ENCODE measurements at regions not wholly inside any gene's neighbourhood (a gene's known extent, or its start where the extent isn't known, plus 50 kb on each side); places are given as distances from the start of the nearest gene placed in this dataset.

GRCh38 chr5:107321906-107322305 is 348.8 kb downstream of the EFNA5 start:
- Histone ChIP-seq H3K4me3 (ENCODE audit: low read depth, low read length) (no peak overlapping the region), H3K27me3 (replicated peaks) (no peaks in the 10 kb centered on the region), H3K27ac (no peak overlapping the region), H3K36me3 (replicated peaks) (no peaks in the 10 kb centered on the region)
- no peak for DNase-seq
- TF ChIP-seq, protein P1, sequence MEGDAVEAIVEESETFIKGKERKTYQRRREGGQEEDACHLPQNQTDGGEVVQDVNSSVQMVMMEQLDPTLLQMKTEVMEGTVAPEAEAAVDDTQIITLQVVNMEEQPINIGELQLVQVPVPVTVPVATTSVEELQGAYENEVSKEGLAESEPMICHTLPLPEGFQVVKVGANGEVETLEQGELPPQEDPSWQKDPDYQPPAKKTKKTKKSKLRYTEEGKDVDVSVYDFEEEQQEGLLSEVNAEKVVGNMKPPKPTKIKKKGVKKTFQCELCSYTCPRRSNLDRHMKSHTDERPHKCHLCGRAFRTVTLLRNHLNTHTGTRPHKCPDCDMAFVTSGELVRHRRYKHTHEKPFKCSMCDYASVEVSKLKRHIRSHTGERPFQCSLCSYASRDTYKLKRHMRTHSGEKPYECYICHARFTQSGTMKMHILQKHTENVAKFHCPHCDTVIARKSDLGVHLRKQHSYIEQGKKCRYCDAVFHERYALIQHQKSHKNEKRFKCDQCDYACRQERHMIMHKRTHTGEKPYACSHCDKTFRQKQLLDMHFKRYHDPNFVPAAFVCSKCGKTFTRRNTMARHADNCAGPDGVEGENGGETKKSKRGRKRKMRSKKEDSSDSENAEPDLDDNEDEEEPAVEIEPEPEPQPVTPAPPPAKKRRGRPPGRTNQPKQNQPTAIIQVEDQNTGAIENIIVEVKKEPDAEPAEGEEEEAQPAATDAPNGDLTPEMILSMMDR (IDR thresholded peaks at IDR 0.05; ENCODE audit: low read depth, low read length, missing control alignments) = no peak
- in situ Hi-C loops (cut with HindIII; ENCODE audit: low pct_ligation_motif_present, low sequenced_read_pairs) = no loop called here

DNA sequence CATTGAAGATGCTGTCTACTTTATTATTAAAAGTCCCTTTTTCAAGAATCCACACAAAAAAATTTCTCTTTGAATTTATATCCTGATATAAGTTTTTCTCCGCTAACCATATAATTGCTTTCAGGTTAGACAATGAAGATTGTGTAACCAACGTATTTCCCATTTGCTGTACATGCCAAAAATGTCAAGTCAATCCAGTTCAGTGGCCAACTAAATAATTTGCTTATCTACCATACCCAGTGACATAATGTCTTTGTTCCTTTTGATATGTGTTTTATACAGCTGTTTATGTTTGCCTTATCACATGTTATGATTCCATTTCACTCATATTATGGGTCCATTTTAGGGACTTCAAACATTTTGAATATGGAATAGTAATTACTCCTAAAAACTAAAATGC is 349.9 kb downstream of the EFNA5 start:
- TF ChIP-seq, protein P1 (IDR thresholded peaks at IDR 0.05; ENCODE audit: low read depth, low read length, missing control alignments) = no peak
- Histone ChIP-seq H3K36me3 (replicated peaks) (no peaks in the 10 kb centered on the region), H3K4me3 (ENCODE audit: low read depth, low read length) (no peak overlapping the region), H3K27ac (no peak overlapping the region), H3K27me3 (replicated peaks) (no peaks in the 10 kb centered on the region)
- in situ Hi-C loops (cut with HindIII; ENCODE audit: low pct_ligation_motif_present, low sequenced_read_pairs) = no loop called here
- DNase-seq = no peak

DNA sequence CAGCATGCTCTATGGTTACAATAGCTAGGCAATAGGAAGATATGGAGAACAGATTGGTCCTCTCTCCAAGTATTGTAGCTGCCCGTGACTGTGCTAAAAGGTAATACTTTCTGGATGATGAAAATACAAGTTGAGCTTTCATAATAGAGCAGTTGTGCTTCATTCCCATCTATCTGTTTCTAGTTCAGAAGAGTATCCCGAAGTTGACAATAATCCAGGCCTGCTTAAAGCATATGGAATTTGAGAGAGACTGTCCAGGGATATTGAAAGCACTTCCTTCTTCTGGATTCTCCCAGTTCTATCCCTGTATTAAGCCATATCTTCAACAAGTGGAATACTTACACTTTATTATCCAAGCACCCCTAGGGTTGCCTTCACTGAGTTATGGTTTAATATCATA is 350.4 kb downstream of the EFNA5 start:
- no peak for DNase-seq
- TF ChIP-seq, protein P1 (IDR thresholded peaks at IDR 0.05; ENCODE audit: low read depth, low read length, missing control alignments) = no peak
- Histone ChIP-seq H3K27ac (no peak overlapping the region), H3K36me3 (replicated peaks) (no peaks in the 10 kb centered on the region), H3K4me3 (ENCODE audit: low read depth, low read length) (no peak overlapping the region), H3K27me3 (replicated peaks) (no peaks in the 10 kb centered on the region)
- in situ Hi-C loops (cut with HindIII; ENCODE audit: low pct_ligation_motif_present, low sequenced_read_pairs) = no loop called here

GRCh38 chr5:107319901-107320300 is 350.8 kb downstream of the EFNA5 start:
- Histone ChIP-seq H3K27ac (no peak overlapping the region), H3K4me3 (ENCODE audit: low read depth, low read length) (no peak overlapping the region), H3K27me3 (replicated peaks) (no peaks in the 10 kb centered on the region), H3K36me3 (replicated peaks) (no peaks in the 10 kb centered on the region)
- DNase-seq = no peak
- in situ Hi-C loops (cut with HindIII; ENCODE audit: low pct_ligation_motif_present, low sequenced_read_pairs) = no loop called here
- TF ChIP-seq, protein P1 (IDR thresholded peaks at IDR 0.05; ENCODE audit: low read depth, low read length, missing control alignments) = no peak

- H3K27ac ChIP-seq = no peak overlapping the region
- in situ Hi-C loops (cut with HindIII; ENCODE audit: low pct_ligation_motif_present, low sequenced_read_pairs) = no loop called here
- TF ChIP-seq, protein P1 (IDR thresholded peaks at IDR 0.05; ENCODE audit: low read depth, low read length, missing control alignments) = no peak
- H3K27me3 ChIP-seq (replicated peaks) = no peaks in the 10 kb centered on the region
- H3K4me3 ChIP-seq (ENCODE audit: low read depth, low read length) = no peak overlapping the region
- no peak for DNase-seq
- H3K36me3 ChIP-seq (replicated peaks) = no peaks in the 10 kb centered on the region
Measured at GRCh38 chr5:107314330-107314729, 356.4 kb downstream of the EFNA5 start.

DNA sequence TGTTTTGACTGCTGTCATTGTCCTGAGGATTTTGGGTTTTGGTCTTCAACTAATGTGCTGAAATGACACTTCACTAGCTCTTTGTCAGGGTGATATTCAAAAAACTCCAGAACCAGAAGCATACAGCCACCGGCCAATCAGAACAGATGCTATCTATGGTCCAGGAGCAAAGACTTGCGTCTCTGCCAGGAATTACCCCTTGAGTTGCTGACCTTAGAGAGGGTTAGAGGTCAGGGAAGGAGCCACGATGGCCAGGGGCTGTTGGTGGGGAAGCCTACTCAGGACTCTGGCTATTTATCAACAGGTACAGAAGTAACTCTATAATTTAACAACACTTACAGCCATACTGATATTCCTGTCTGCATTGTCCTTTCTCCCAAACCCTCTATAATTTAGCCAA is 356.8 kb downstream of the EFNA5 start:
- Histone ChIP-seq H3K27ac (no peak overlapping the region), H3K27me3 (replicated peaks) (no peaks in the 10 kb centered on the region), H3K4me3 (ENCODE audit: low read depth, low read length) (no peak overlapping the region), H3K36me3 (replicated peaks) (no peaks in the 10 kb centered on the region)
- in situ Hi-C loops (cut with HindIII; ENCODE audit: low pct_ligation_motif_present, low sequenced_read_pairs) = no loop called here
- no peak for DNase-seq
- TF ChIP-seq, protein P1 (IDR thresholded peaks at IDR 0.05; ENCODE audit: low read depth, low read length, missing control alignments) = no peak
